Psoas muscle (tissue), 7 donors: ENCODE measurements at regions not wholly inside any gene's neighbourhood (a gene's known extent, or its start where the extent isn't known, plus 50 kb on each side); places are given as distances from the start of the nearest gene placed in this dataset.

Source experiments
- ATAC-seq, 4 donors: fragments of 200-7000 bp; cut with Tn5 transposase; one replicate each; pipeline ENCODE4 v1.9.1; 2020; ENCODE audit warnings: moderate library complexity in 3 of 4, mild to moderate bottlenecking in 2 of 4
- DNase-seq, 2 donors: peaks; one replicate each; pipeline ENCODE4 v3.0.0-alpha.2; 2020
- H3K27ac ChIP-seq: fragments of 200-600 bp; one replicate; pipeline ENCODE4 v1.8.0; 2022
- H3K27me3 ChIP-seq, 3 donors: fragments of 200-600 bp in 1 of 3; one replicate each; pipeline versions ENCODE4 v1.6.1 to v1.8.0; 2013 to 2022; ENCODE audit warnings: low read length in 2 of 3, mild to moderate bottlenecking in 2 of 3, moderate library complexity in 1 of 3; ENCODE audit not compliant: insufficient read depth in 3 of 3
- H3K36me3 ChIP-seq, 2 donors: fragments of 200-600 bp in 1 of 2; one replicate each; pipeline versions ENCODE4 v1.6.1 to v1.8.0; 2013 to 2022; ENCODE audit warnings: low read depth in 1 of 2, mild to moderate bottlenecking in 1 of 2, moderate library complexity in 1 of 2; ENCODE audit not compliant: insufficient read depth in 1 of 2
- H3K4me1 ChIP-seq: fragments of 200-600 bp; one replicate; pipeline ENCODE4 v1.8.0; 2022
- H3K4me3 ChIP-seq: fragments of 200-600 bp; one replicate; pipeline ENCODE4 v1.8.0; 2022; ENCODE audit warnings: mild to moderate bottlenecking
- H3K9me3 ChIP-seq: fragments of 200-600 bp; one replicate; pipeline ENCODE4 v1.8.0; 2022
- WGBS, 3 donors: extraction: QIAGEN DNeasy Blood & Tissue Kit; methylation state at CpG; one replicate each; pipeline versions ENCODE4 v1.1.6 to v1.1.7; 2013; 5-methylcytosine and 5-hydroxymethylcytosine counted together
- intact Hi-C, 2 donors: fragments of 100-400 bp; cut with DNase I; formaldehyde crosslinking; loops; one replicate each; pipeline versions ENCODE4 v1.11.0 to v1.14.2; 2022
- TF ChIP-seq, protein P1 (sequence below): fragments of 200-600 bp; IDR thresholded peaks from one replicate; pipeline ENCODE4 v1.8.0; 2022; ENCODE audit warnings: antibody characterized with exemption
- donor health status: healthy with polysubstance abuse.
- donor health status: DM: no; HTN: no; CAD: no; lungs with moderate emphysema.
- donor health status: Bipolar disorder and iron deficiency.
- donor health status: healthy.
- donor health status: DM: yes; HTN: yes; CAD: no.
- donor health status: DM: no; HTN: no; CAD: no.
- donor health status: DM: yes; HTN: yes; CAD: no.

- Histone ChIP-seq H3K9me3 (no peaks in the 10 kb centered on the region), H3K4me1 (no peaks in the 10 kb centered on the region), H3K27ac (no peak overlapping the region), H3K27me3 (no peaks in the 10 kb centered on the region), H3K4me3 (no peak overlapping the region), H3K36me3 (no peaks in the 10 kb centered on the region)
- DNase-seq (no peak), ATAC-seq (no peak)
- TF ChIP-seq, protein P1, sequence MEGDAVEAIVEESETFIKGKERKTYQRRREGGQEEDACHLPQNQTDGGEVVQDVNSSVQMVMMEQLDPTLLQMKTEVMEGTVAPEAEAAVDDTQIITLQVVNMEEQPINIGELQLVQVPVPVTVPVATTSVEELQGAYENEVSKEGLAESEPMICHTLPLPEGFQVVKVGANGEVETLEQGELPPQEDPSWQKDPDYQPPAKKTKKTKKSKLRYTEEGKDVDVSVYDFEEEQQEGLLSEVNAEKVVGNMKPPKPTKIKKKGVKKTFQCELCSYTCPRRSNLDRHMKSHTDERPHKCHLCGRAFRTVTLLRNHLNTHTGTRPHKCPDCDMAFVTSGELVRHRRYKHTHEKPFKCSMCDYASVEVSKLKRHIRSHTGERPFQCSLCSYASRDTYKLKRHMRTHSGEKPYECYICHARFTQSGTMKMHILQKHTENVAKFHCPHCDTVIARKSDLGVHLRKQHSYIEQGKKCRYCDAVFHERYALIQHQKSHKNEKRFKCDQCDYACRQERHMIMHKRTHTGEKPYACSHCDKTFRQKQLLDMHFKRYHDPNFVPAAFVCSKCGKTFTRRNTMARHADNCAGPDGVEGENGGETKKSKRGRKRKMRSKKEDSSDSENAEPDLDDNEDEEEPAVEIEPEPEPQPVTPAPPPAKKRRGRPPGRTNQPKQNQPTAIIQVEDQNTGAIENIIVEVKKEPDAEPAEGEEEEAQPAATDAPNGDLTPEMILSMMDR, result no peak
- WGBS, 3 donors, result 72 to 78% (median 74%) methylated on average over 2 of the region's 2 CpGs
- intact Hi-C loops, result no loop called here
These were observed 138.4 kb downstream of the RFC3 start for GRCh38 chr13:33956346-33956745.

- Histone ChIP-seq H3K4me1 (no peaks in the 10 kb centered on the region), H3K27me3 (no peaks in the 10 kb centered on the region), H3K27ac (no peak overlapping the region), H3K9me3 (no peaks in the 10 kb centered on the region), H3K4me3 (no peak overlapping the region), H3K36me3 (no peaks in the 10 kb centered on the region)
- intact Hi-C loops, result no loop called here
- TF ChIP-seq, protein P1, result no peak
- WGBS, 3 donors, result 90 to 92% (median 91%) methylated on average over 5 of the region's 5 CpGs
- DNase-seq (no peak), ATAC-seq (no peak)
These were observed 139.6 kb downstream of the RFC3 start for GRCh38 chr13:33957497-33957905.

- intact Hi-C loops, result no loop called here
- Histone ChIP-seq H3K36me3 (no peaks in the 10 kb centered on the region), H3K27ac (no peak overlapping the region), H3K27me3 (no peaks in the 10 kb centered on the region), H3K4me3 (no peak overlapping the region), H3K9me3 (no peaks in the 10 kb centered on the region), H3K4me1 (no peaks in the 10 kb centered on the region)
- DNase-seq, result no peak
- no peak for ATAC-seq
- TF ChIP-seq, protein P1, result no peak
- WGBS, 3 donors, result 92 to 96% (median 95%) methylated on average over 2 of the region's 2 CpGs
These were observed 141.0 kb downstream of the RFC3 start for GRCh38 chr13:33958964-33959363.

GRCh38 chr13:33963134-33963533, 145.2 kb downstream of the RFC3 start:
- TF ChIP-seq, protein P1, result no peak
- ATAC-seq (no peak), DNase-seq (no peak)
- H3K27ac ChIP-seq, result no peak overlapping the region
- intact Hi-C loops, result no loop called here
- WGBS, 3 donors, result 77 to 85% (median 83%) methylated on average over 3 of the region's 3 CpGs
- H3K4me1 ChIP-seq, result no peaks in the 10 kb centered on the region
- no peaks in the 10 kb centered on the region for H3K36me3 ChIP-seq
- H3K4me3 ChIP-seq, result no peak overlapping the region
- no peaks in the 10 kb centered on the region for H3K27me3 ChIP-seq
- no peaks in the 10 kb centered on the region for H3K9me3 ChIP-seq

DNA sequence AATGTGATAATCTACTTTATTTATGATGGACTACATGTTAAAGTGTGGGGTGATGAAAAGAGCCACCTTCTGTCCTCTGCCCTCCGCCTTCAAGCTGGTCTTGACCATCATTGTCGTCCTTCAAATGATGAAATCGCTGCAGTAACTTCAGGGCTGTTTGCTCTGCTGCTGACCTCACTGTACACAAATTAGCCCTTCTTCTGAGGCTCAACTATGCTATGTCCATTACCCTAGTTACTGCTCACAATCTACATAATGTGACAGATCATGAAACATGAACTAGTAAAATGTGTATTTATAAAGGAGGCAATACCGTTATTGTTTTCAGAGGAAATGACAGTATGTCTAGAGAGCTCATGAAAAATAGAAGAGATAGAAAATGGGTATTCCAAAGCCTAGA, 145.9 kb downstream of the RFC3 start:
- no peak for ATAC-seq

More for the DNA sequence above, 145.9 kb downstream of the RFC3 start:
- Histone ChIP-seq H3K4me1 (no peaks in the 10 kb centered on the region), H3K27me3 (no peaks in the 10 kb centered on the region), H3K9me3 (no peaks in the 10 kb centered on the region), H3K4me3 (no peak overlapping the region), H3K36me3 (no peaks in the 10 kb centered on the region), H3K27ac (no peak overlapping the region)
- no peak for DNase-seq
- WGBS, 3 donors, result 94 to 97% (median 96%) methylated on average over 4 of the region's 4 CpGs
- TF ChIP-seq, protein P1, result no peak
- intact Hi-C loops, result no loop called here
